Upper lobe of left lung (tissue), 6 donors: ENCODE measurements at regions not wholly inside any gene's neighbourhood (a gene's known extent, or its start where the extent isn't known, plus 50 kb on each side); places are given as distances from the start of the nearest gene placed in this dataset.

ENCODE experiments used
- ATAC-seq, 2 donors: fragments of 200-7000 bp; cut with Tn5 transposase; one replicate each; pipeline ENCODE4 v1.9.1; 2022; ENCODE audit warnings: mild to moderate bottlenecking in 2 of 2, moderate library complexity in 2 of 2; ENCODE audit not compliant: low FRiP score in 2 of 2
- DNase-seq, 2 donors: peaks; one replicate each; pipeline ENCODE4 v3.0.0-alpha.2; 2019 to 2020
- H3K27ac ChIP-seq, 4 donors: fragments of 200-600 bp; sonication (generic); one replicate each; pipeline ENCODE4 v1.5.1; 2016 to 2019
- H3K27me3 ChIP-seq, 4 donors: fragments of 200-600 bp; sonication (generic); one replicate each; pipeline ENCODE4 v1.5.1; 2017 to 2019
- H3K36me3 ChIP-seq, 4 donors: fragments of 200-600 bp; sonication (generic); one replicate each; pipeline ENCODE4 v1.5.1; 2016 to 2019
- H3K4me1 ChIP-seq, 4 donors: fragments of 200-600 bp; sonication (generic); one replicate each; pipeline ENCODE4 v1.5.1; 2018 to 2019
- H3K4me3 ChIP-seq, 4 donors: fragments of 200-600 bp; sonication (generic); one replicate each; pipeline ENCODE4 v1.5.1; 2017 to 2019; ENCODE audit warnings: mild to moderate bottlenecking in 2 of 4, moderate library complexity in 1 of 4
- H3K9me3 ChIP-seq, 4 donors: fragments of 200-600 bp; sonication (generic); one replicate each; pipeline ENCODE4 v1.5.1; 2018 to 2019
- CTCF ChIP-seq, 6 experiments: fragments of 450-650 bp in 4 of 6; fragments of 200-600 bp in 2 of 6; sonication (generic) in 2 of 6; IDR thresholded peaks; one replicate each; pipeline ENCODE4 v1.5.1; 2016 to 2019; ENCODE audit warnings: antibody characterized with exemption in 6 of 6
- EP300 ChIP-seq, 4 donors: sonication (generic); formaldehyde crosslinking; IDR thresholded peaks; one replicate each; pipeline ENCODE4 v1.5.1; 2017; ENCODE audit warnings: antibody characterized with exemption in 4 of 4, control low read depth in 2 of 4
- POLR2A ChIP-seq, 4 donors: fragments of 450-650 bp; IDR thresholded peaks; one replicate each; pipeline ENCODE4 v1.5.1; 2016 to 2017; ENCODE audit warnings: antibody characterized with exemption in 4 of 4, mild to moderate bottlenecking in 2 of 4
- POLR2AphosphoS5 ChIP-seq, 2 donors: sonication (generic); formaldehyde crosslinking; IDR thresholded peaks; one replicate each; pipeline ENCODE4 v1.5.1; 2017; ENCODE audit warnings: antibody characterized with exemption in 2 of 2
- WGBS, 2 donors: methylation state at CpG; one replicate each; pipeline ENCODE4 v1.1.5; 2017 to 2018; 5-methylcytosine and 5-hydroxymethylcytosine counted together
- donor health status: DM: no; HTN: no; CAD: no; lungs with moderate emphysema.
- donor health status: DM: no; HTN: yes; CAD: no; lungs with severe emphysema.

GRCh38 chr7:41837916-41838315, 135.0 kb upstream of the INHBA start:
- no peak overlapping the region for H3K4me3 ChIP-seq
- no peaks in the 10 kb centered on the region for H3K27me3 ChIP-seq
- no peak overlapping the region for H3K27ac ChIP-seq
- TF ChIP-seq CTCF (IDR thresholded peaks at IDR 0.05) (no peak), POLR2AphosphoS5 (IDR thresholded peaks at IDR 0.05) (no peak), POLR2A (IDR thresholded peaks at IDR 0.05) (no peak), EP300 (IDR thresholded peaks at IDR 0.05) (no peak)
- WGBS, 2 donors = 86 to 91% methylated on average over 1 of the region's 1 CpG
- no peaks in the 10 kb centered on the region for H3K4me1 ChIP-seq
- ATAC-seq = no peak
- no peak for DNase-seq
- H3K36me3 ChIP-seq = no peaks in the 10 kb centered on the region
- no peaks in the 10 kb centered on the region for H3K9me3 ChIP-seq

- TF ChIP-seq POLR2A (IDR thresholded peaks at IDR 0.05) (no peak), CTCF (IDR thresholded peaks at IDR 0.05) (no peak), EP300 (IDR thresholded peaks at IDR 0.05) (no peak), POLR2AphosphoS5 (IDR thresholded peaks at IDR 0.05) (no peak)
- Histone ChIP-seq H3K27me3 (no peaks in the 10 kb centered on the region), H3K9me3 (no peaks in the 10 kb centered on the region), H3K27ac (no peak overlapping the region), H3K4me1 (no peaks in the 10 kb centered on the region), H3K36me3 (no peaks in the 10 kb centered on the region), H3K4me3 (no peak overlapping the region)
- ATAC-seq (no peak), DNase-seq (no peak)
- 78 to 79% methylated on average over 4 of the region's 4 CpGs for WGBS, 2 donors
These were observed 133.2 kb upstream of the INHBA start for GRCh38 chr7:41835976-41836530.

- Histone ChIP-seq H3K27ac (no peak overlapping the region), H3K9me3 (no peaks in the 10 kb centered on the region), H3K27me3 (no peaks in the 10 kb centered on the region), H3K4me1 (no peaks in the 10 kb centered on the region), H3K36me3 (no peaks in the 10 kb centered on the region), H3K4me3 (no peak overlapping the region)
- ATAC-seq (peak in 1 of 2 donors; percentile 60), DNase-seq (no peak)
- WGBS, 2 donors = 64 to 71% methylated on average over 8 of the region's 8 CpGs
- TF ChIP-seq POLR2A (IDR thresholded peaks at IDR 0.05) (no peak), CTCF (IDR thresholded peaks at IDR 0.05) (no peak), EP300 (IDR thresholded peaks at IDR 0.05) (no peak), POLR2AphosphoS5 (IDR thresholded peaks at IDR 0.05) (no peak)
These were observed 132.2 kb upstream of the INHBA start for GRCh38 chr7:41834805-41835694.

GRCh38 chr7:41832941-41833340, 130.1 kb upstream of the INHBA start:
- WGBS, 2 donors = 68 to 72% methylated on average over 4 of the region's 4 CpGs
- Histone ChIP-seq H3K9me3 (no peaks in the 10 kb centered on the region), H3K4me3 (no peak overlapping the region), H3K27ac (no peak overlapping the region), H3K36me3 (no peaks in the 10 kb centered on the region), H3K4me1 (no peaks in the 10 kb centered on the region), H3K27me3 (no peaks in the 10 kb centered on the region)
- DNase-seq (no peak), ATAC-seq (no peak)
- TF ChIP-seq POLR2AphosphoS5 (IDR thresholded peaks at IDR 0.05) (no peak), EP300 (IDR thresholded peaks at IDR 0.05) (no peak), CTCF (IDR thresholded peaks at IDR 0.05) (no peak), POLR2A (IDR thresholded peaks at IDR 0.05) (no peak)
